ENCODE measurements at regions not wholly inside any gene's neighbourhood (a gene's known extent, or its start where the extent isn't known, plus 50 kb on each side); places are given as distances from the start of the nearest gene placed in this dataset.

DNA sequence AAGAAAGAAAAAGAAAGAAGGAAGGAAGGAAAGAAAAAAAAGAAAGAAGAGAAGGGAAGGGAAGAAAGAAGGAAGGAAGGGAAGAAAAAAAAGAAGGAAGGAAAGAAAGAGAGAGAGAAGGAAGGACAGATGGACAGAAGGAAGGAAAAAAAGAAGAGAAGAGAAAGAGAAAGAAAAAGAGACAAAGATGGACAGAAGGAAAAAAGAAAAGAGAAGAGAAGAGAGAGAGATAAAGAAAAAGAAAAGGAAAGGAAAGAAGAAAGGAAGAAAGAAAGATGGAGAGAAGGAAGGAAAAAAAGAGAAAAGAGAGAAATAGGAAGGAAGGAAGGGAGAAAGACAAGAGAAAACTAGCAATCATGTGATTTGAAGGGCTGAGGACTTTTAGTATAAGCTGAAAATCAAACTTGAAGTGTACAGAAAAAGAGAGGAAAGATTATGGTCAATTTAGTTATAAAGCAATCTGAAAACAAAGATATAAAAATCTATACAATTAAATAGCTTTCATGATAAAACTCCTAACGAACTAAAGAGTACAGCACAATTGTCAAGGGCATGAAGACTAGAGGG lies 115.3 kb downstream of the LTN1 start:
- TF ChIP-seq, protein P1, sequence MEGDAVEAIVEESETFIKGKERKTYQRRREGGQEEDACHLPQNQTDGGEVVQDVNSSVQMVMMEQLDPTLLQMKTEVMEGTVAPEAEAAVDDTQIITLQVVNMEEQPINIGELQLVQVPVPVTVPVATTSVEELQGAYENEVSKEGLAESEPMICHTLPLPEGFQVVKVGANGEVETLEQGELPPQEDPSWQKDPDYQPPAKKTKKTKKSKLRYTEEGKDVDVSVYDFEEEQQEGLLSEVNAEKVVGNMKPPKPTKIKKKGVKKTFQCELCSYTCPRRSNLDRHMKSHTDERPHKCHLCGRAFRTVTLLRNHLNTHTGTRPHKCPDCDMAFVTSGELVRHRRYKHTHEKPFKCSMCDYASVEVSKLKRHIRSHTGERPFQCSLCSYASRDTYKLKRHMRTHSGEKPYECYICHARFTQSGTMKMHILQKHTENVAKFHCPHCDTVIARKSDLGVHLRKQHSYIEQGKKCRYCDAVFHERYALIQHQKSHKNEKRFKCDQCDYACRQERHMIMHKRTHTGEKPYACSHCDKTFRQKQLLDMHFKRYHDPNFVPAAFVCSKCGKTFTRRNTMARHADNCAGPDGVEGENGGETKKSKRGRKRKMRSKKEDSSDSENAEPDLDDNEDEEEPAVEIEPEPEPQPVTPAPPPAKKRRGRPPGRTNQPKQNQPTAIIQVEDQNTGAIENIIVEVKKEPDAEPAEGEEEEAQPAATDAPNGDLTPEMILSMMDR (IDR thresholded peaks at IDR 0.05): no peak
- no peak for TF ChIP-seq POLR2A (IDR thresholded peaks at IDR 0.05)
- TF ChIP-seq EP300 (IDR thresholded peaks at IDR 0.05): no peak
